CD14-positive monocyte (primary cell): ENCODE measurements at regions not wholly inside any gene's neighbourhood (a gene's known extent, or its start where the extent isn't known, plus 50 kb on each side); places are given as distances from the start of the nearest gene placed in this dataset.

ENCODE experiments used
- DNase-seq, 3 donors: peaks; one replicate each; pipeline ENCODE4 v3.0.0-alpha.2; 2011 to 2022
- H2AFZ ChIP-seq: 2 replicates; pipeline ENCODE4 v1.6.0; 2012; ENCODE audit warnings: mild to moderate bottlenecking, low read depth, low read length, inconsistent platforms; ENCODE audit not compliant: insufficient read depth, poor library complexity, severe bottlenecking
- H3K27ac ChIP-seq, 2 donors: 1 replicate in 1 of 2; 2 replicates in 1 of 2; pipeline ENCODE4 v1.5.1; 2012 to 2013; ENCODE audit warnings: low read length in 2 of 2, control low read depth in 1 of 2, inconsistent platforms in 1 of 2, low read depth in 1 of 2, mild to moderate bottlenecking in 1 of 2
- H3K27me3 ChIP-seq, 2 donors: one replicate each; pipeline versions ENCODE4 v1.6.0 to v1.6.1; 2011 to 2013; ENCODE audit warnings: low read length in 2 of 2; ENCODE audit not compliant: control insufficient read depth in 2 of 2, insufficient read depth in 2 of 2
- H3K36me3 ChIP-seq, 2 donors: replicated peaks in 1 of 2; 1 replicate in 1 of 2; 2 replicates in 1 of 2; pipeline versions ENCODE4 v1.5.1 to v1.6.1; 2012 to 2013; ENCODE audit warnings: low read length in 2 of 2, control low read depth in 1 of 2, inconsistent platforms in 1 of 2, mild to moderate bottlenecking in 1 of 2; ENCODE audit not compliant: insufficient read depth in 2 of 2, control insufficient read depth in 1 of 2
- H3K4me1 ChIP-seq, 2 donors: 1 replicate in 1 of 2; 2 replicates in 1 of 2; pipeline versions ENCODE4 v1.5.1 to v1.6.1; 2012 to 2013; ENCODE audit warnings: low read length in 2 of 2, control low read depth in 1 of 2, inconsistent platforms in 1 of 2, mild to moderate bottlenecking in 1 of 2, moderate library complexity in 1 of 2; ENCODE audit not compliant: insufficient read depth in 2 of 2, control insufficient read depth in 1 of 2
- H3K4me2 ChIP-seq: replicated peaks from 2 replicates; pipeline ENCODE3; 2012; ENCODE audit warnings: low read length, moderate library complexity, mild to moderate bottlenecking; ENCODE audit not compliant: poor library complexity, severe bottlenecking; ENCODE audit errors: extremely low read depth
- H3K4me3 ChIP-seq, 3 experiments: fragments of 200-600 bp in 1 of 3; sonication (generic) in 1 of 3; replicated peaks in 1 of 3; 1 replicate in 2 of 3; 2 replicates in 1 of 3; pipeline ENCODE4 v1.5.1; 2011 to 2013; ENCODE audit warnings: low read length in 3 of 3, mild to moderate bottlenecking in 3 of 3, control low read depth in 2 of 3, low read depth in 2 of 3, inconsistent platforms in 1 of 3, moderate library complexity in 1 of 3
- H3K79me2 ChIP-seq: 2 replicates; pipeline ENCODE4 v1.6.0; 2012; ENCODE audit warnings: mild to moderate bottlenecking, control low read depth, inconsistent platforms, low read length, moderate library complexity; ENCODE audit not compliant: insufficient read depth
- H3K9ac ChIP-seq: 2 replicates; pipeline ENCODE4 v1.6.0; 2017; ENCODE audit warnings: low read length, mild to moderate bottlenecking; ENCODE audit not compliant: insufficient read depth, poor library complexity, severe bottlenecking
- H3K9me3 ChIP-seq, 2 donors: replicated peaks in 1 of 2; 1 replicate in 1 of 2; 2 replicates in 1 of 2; pipeline versions ENCODE4 v1.5.1 to v1.6.1; 2012 to 2013; ENCODE audit warnings: low read length in 2 of 2, control low read depth in 1 of 2; ENCODE audit not compliant: control insufficient read depth in 1 of 2, insufficient read depth in 1 of 2
- H4K20me1 ChIP-seq: 2 replicates; pipeline ENCODE4 v1.6.0; 2012; ENCODE audit warnings: mild to moderate bottlenecking, low read length, control low read depth, moderate library complexity; ENCODE audit not compliant: insufficient read depth
- H3K27ac Mint-ChIP-seq, 7 donors: one replicate each; pipeline ENCODE4 v1.8.0; 2020; ENCODE audit warnings: mild to moderate bottlenecking in 7 of 7, mixed read lengths in 7 of 7, moderate library complexity in 6 of 7, inconsistent platforms in 2 of 7
- H3K27me3 Mint-ChIP-seq, 3 donors: one replicate each; pipeline ENCODE4 v1.8.0; 2021 to 2022; ENCODE audit warnings: low read depth in 3 of 3, mild to moderate bottlenecking in 3 of 3, mixed read lengths in 3 of 3, moderate library complexity in 3 of 3, inconsistent platforms in 1 of 3
- H3K36me3 Mint-ChIP-seq, 2 donors: one replicate each; pipeline ENCODE4 v1.8.0; 2020; ENCODE audit warnings: mixed read lengths in 2 of 2, inconsistent platforms in 1 of 2, mild to moderate bottlenecking in 1 of 2
- H3K4me1 Mint-ChIP-seq: one replicate; pipeline ENCODE4 v1.8.0; 2020; ENCODE audit warnings: mild to moderate bottlenecking, mixed read lengths
- H3K4me3 Mint-ChIP-seq, 2 donors: one replicate each; pipeline ENCODE4 v1.8.0; 2020; ENCODE audit warnings: mild to moderate bottlenecking in 2 of 2, mixed read lengths in 2 of 2, moderate library complexity in 1 of 2
- H3K9me3 Mint-ChIP-seq, 7 donors: one replicate each; pipeline ENCODE4 v1.8.0; 2020 to 2022; ENCODE audit warnings: mixed read lengths in 7 of 7, mild to moderate bottlenecking in 6 of 7, moderate library complexity in 6 of 7, inconsistent platforms in 2 of 7
- WGBS: methylation state at CpG from one replicate; pipeline ENCODE4 v1.1.5; 2013; ENCODE audit warnings: missing lambda C conversion rate; ENCODE audit not compliant: insufficient coverage; 5-methylcytosine and 5-hydroxymethylcytosine counted together
- intact Hi-C, 2 donors: fragments of 100-400 bp; cut with micrococcal nuclease; formaldehyde crosslinking; loops; one replicate each; pipeline versions ENCODE4 v1.15.0 to v1.15.1; 2023
- TF ChIP-seq, protein P1 (sequence below): fragments of 200-600 bp; IDR thresholded peaks from one replicate; pipeline ENCODE4 v1.8.0; 2022; ENCODE audit warnings: antibody characterized with exemption, mild to moderate bottlenecking

DNA sequence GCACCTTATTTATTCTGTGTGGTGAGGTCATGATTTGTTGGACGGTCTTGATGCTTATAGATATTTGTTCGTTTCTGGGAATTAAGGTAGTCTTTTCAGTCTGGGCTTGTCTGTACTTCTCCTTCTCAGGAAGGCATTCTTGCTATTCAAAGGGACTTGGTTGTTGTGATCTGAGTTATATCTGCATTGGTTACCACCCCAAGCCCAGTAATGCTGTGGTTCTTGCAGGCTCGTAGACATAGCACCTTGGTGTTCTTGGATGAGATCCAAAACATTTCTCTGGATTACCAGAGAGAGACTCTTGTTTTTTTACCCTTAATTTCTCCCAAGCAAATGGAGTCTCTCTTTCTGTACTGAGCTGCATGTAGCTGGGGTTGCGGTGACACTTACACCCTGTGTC lies 128.0 kb upstream of the CBLB start:
- no peak for DNase-seq
- intact Hi-C loops = no loop called here
- TF ChIP-seq, protein P1, sequence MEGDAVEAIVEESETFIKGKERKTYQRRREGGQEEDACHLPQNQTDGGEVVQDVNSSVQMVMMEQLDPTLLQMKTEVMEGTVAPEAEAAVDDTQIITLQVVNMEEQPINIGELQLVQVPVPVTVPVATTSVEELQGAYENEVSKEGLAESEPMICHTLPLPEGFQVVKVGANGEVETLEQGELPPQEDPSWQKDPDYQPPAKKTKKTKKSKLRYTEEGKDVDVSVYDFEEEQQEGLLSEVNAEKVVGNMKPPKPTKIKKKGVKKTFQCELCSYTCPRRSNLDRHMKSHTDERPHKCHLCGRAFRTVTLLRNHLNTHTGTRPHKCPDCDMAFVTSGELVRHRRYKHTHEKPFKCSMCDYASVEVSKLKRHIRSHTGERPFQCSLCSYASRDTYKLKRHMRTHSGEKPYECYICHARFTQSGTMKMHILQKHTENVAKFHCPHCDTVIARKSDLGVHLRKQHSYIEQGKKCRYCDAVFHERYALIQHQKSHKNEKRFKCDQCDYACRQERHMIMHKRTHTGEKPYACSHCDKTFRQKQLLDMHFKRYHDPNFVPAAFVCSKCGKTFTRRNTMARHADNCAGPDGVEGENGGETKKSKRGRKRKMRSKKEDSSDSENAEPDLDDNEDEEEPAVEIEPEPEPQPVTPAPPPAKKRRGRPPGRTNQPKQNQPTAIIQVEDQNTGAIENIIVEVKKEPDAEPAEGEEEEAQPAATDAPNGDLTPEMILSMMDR = no peak

GRCh38 chr3:105997466-105997799 lies 128.6 kb upstream of the CBLB start:
- TF ChIP-seq, protein P1 = no peak
- H3K27ac Mint-ChIP-seq = peak overlapping the region in 6 of 7 donors; percentile 90 to 98 (median 93)
- H3K4me2 ChIP-seq = no peak overlapping the region
- peaks cover 18 to 19% of the 10 kb centered on the region in 2 donors for H3K4me1 ChIP-seq
- intact Hi-C loops = no loop called here
- peaks cover 0 to 7% of the 10 kb centered on the region in 2 donors for H3K9me3 ChIP-seq
- DNase-seq = no peak
- no peaks in the 10 kb centered on the region for H3K36me3 ChIP-seq
- peak overlapping the region; percentile 84 to 97 for H3K27ac ChIP-seq
- H3K4me3 ChIP-seq = peak overlapping the region in 1 of 3 experiments; percentile 63
- 67% methylated on average over 1 of the region's 1 CpG for WGBS
- no peaks in the 10 kb centered on the region for H4K20me1 ChIP-seq
- H3K4me3 Mint-ChIP-seq = no peak overlapping the region
- H3K27me3 ChIP-seq = no peaks in the 10 kb centered on the region
- peaks cover 14% of the 10 kb centered on the region for H3K4me1 Mint-ChIP-seq
- H3K9me3 Mint-ChIP-seq = peaks cover 0 to 11% (median 8%) of the 10 kb centered on the region in 7 donors
- no peak overlapping the region for H3K9ac ChIP-seq
- H3K27me3 Mint-ChIP-seq = no peaks in the 10 kb centered on the region
- H3K36me3 Mint-ChIP-seq = no peaks in the 10 kb centered on the region
- no peaks in the 10 kb centered on the region for H3K79me2 ChIP-seq
- no peak overlapping the region for H2AFZ ChIP-seq

More for the DNA sequence above, 128.0 kb upstream of the CBLB start:
- Mint-ChIP-seq H3K27me3 (no peaks in the 10 kb centered on the region), H3K36me3 (no peaks in the 10 kb centered on the region), H3K4me1 (peaks cover 14% of the 10 kb centered on the region), H3K4me3 (no peak overlapping the region), H3K9me3 (peaks cover 0 to 14% (median 8%) of the 10 kb centered on the region in 7 donors), H3K27ac (peak overlapping the region in 1 of 7 donors; percentile 98)
- H3K36me3 ChIP-seq = no peaks in the 10 kb centered on the region
- peaks cover 0 to 7% of the 10 kb centered on the region in 2 donors for H3K9me3 ChIP-seq
- H3K4me2 ChIP-seq = no peak overlapping the region
- peak overlapping the region in 1 of 2 donors; percentile 97 for H3K27ac ChIP-seq
- H3K79me2 ChIP-seq = no peaks in the 10 kb centered on the region
- H3K4me3 ChIP-seq = no peak overlapping the region
- no peaks in the 10 kb centered on the region for H4K20me1 ChIP-seq
- H3K4me1 ChIP-seq = peaks cover 18 to 19% of the 10 kb centered on the region in 2 donors
- WGBS = 96% methylated on average over 4 of the region's 4 CpGs
- no peaks in the 10 kb centered on the region for H3K27me3 ChIP-seq
- H2AFZ ChIP-seq = no peak overlapping the region
- H3K9ac ChIP-seq = no peak overlapping the region
